Lower lobe of right lung (tissue), 2 donors: ENCODE measurements at regions not wholly inside any gene's neighbourhood (a gene's known extent, or its start where the extent isn't known, plus 50 kb on each side); places are given as distances from the start of the nearest gene placed in this dataset.

Experiments
- ATAC-seq, 2 donors: fragments of 200-7000 bp; cut with Tn5 transposase; one replicate each; pipeline ENCODE4 v1.9.1; 2020 to 2022; ENCODE audit warnings: mild to moderate bottlenecking in 2 of 2, moderate library complexity in 2 of 2
- DNase-seq: peaks from one replicate; pipeline ENCODE4 v3.0.0-alpha.2; 2020
- H3K27ac ChIP-seq: fragments of 200-600 bp; one replicate; pipeline ENCODE4 v1.8.0; 2022
- H3K27me3 ChIP-seq: fragments of 200-600 bp; one replicate; pipeline ENCODE4 v1.8.0; 2022; ENCODE audit warnings: low read depth
- H3K36me3 ChIP-seq: fragments of 200-600 bp; one replicate; pipeline ENCODE4 v1.8.0; 2022; ENCODE audit warnings: mild to moderate bottlenecking
- H3K4me1 ChIP-seq: fragments of 200-600 bp; one replicate; pipeline ENCODE4 v1.8.0; 2022
- H3K4me3 ChIP-seq: fragments of 200-600 bp; one replicate; pipeline ENCODE4 v1.8.0; 2022; ENCODE audit warnings: mild to moderate bottlenecking
- H3K9me3 ChIP-seq: fragments of 200-600 bp; one replicate; pipeline ENCODE4 v1.8.0; 2022
- intact Hi-C: fragments of 100-400 bp; cut with DNase I; formaldehyde crosslinking; loops from one replicate; pipeline ENCODE4 v1.11.0; 2022
- TF ChIP-seq, protein P1 (sequence below): fragments of 200-600 bp; IDR thresholded peaks from one replicate; pipeline ENCODE4 v1.8.0; 2022; ENCODE audit warnings: antibody characterized with exemption, mild to moderate bottlenecking
- donor health status: DM: no; HTN: yes; CAD: no; lungs with severe emphysema.

DNA sequence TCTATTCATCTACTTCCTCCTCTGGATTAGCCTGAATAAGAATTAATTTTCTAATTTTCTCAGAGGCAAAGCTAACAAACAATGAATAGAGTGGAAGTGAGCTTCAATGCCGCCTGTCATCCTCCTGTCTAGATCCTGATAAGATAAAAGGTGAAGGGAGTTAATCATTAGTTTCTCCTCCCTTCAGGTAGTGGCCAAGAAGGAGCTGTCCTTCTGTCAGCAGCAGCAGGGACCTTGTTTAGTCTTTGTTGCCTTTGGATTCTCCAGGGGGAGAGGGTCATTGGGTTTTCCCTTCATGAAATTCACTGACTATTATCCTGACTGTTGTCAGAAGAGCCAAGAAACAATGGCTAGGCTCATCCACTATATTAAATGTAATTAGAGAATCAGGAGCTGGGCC, 420.2 kb upstream of the GOT2 start:
- Histone ChIP-seq H3K9me3 (no peaks in the 10 kb centered on the region), H3K27me3 (no peaks in the 10 kb centered on the region), H3K4me1 (no peaks in the 10 kb centered on the region), H3K4me3 (no peak overlapping the region), H3K27ac (no peak overlapping the region), H3K36me3 (no peaks in the 10 kb centered on the region)
- DNase-seq (no peak), ATAC-seq (no peak)
- TF ChIP-seq, protein P1, sequence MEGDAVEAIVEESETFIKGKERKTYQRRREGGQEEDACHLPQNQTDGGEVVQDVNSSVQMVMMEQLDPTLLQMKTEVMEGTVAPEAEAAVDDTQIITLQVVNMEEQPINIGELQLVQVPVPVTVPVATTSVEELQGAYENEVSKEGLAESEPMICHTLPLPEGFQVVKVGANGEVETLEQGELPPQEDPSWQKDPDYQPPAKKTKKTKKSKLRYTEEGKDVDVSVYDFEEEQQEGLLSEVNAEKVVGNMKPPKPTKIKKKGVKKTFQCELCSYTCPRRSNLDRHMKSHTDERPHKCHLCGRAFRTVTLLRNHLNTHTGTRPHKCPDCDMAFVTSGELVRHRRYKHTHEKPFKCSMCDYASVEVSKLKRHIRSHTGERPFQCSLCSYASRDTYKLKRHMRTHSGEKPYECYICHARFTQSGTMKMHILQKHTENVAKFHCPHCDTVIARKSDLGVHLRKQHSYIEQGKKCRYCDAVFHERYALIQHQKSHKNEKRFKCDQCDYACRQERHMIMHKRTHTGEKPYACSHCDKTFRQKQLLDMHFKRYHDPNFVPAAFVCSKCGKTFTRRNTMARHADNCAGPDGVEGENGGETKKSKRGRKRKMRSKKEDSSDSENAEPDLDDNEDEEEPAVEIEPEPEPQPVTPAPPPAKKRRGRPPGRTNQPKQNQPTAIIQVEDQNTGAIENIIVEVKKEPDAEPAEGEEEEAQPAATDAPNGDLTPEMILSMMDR, result no peak
- intact Hi-C loops, result no loop called here

DNA sequence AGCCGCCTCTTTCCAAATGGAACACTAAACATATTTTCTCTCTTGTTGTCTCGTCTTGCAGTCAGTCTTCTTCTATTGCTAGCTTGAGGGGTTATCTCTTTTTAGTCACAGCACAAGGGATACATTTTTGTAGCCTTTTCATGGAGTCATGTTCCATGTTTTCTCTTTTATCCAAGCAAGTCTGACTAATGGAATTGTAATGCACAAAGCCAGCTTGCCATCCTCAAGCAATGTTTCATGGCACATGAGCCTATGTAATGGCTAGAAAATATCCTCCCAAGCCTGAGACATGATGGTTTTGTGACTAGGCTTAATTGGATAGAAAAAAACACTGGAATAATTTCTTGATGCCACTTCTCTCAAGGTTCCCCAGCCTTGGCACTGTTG, 414.6 kb upstream of the GOT2 start:
- Histone ChIP-seq H3K27ac (no peak overlapping the region), H3K36me3 (no peaks in the 10 kb centered on the region), H3K9me3 (no peaks in the 10 kb centered on the region), H3K4me1 (no peaks in the 10 kb centered on the region), H3K27me3 (no peaks in the 10 kb centered on the region), H3K4me3 (no peak overlapping the region)
- no peak for DNase-seq
- ATAC-seq, result no peak
- intact Hi-C loops, result no loop called here
- TF ChIP-seq, protein P1, result no peak

DNA sequence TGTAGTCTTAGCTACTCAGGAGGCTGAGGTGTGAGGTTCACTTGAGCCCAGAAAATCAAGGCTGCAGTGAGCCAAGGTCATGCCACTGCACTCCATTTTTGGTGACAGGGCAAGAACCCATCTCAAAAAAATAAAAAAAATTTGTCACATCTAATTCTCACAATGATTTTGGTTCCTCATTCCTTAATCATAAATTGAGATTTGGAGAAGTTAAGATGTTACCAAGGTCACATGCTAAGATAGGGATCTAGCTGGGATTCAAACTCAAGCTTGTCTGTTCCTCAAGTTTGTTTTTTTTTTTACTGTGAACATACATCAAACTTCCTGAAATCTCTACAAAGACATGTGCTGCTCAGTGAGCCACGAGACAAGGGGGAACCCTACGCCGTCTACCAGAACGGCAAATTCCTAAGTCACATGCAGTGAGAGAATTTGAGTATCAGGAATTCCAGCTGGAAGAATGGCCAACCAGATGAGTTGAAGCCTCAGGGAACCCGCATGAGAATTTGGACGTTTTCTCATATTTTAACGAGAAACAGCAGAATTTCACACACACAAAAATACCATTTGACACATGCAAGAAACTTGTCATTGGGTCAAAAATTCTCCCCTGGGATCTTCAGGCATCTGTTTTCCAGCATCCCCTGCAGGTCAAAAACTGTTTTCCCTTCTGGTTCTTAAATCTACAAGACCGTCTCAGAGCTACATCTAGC, 414.1 kb upstream of the GOT2 start:
- Histone ChIP-seq H3K9me3 (no peaks in the 10 kb centered on the region), H3K4me3 (no peak overlapping the region), H3K4me1 (no peaks in the 10 kb centered on the region), H3K27me3 (no peaks in the 10 kb centered on the region), H3K27ac (no peak overlapping the region), H3K36me3 (no peaks in the 10 kb centered on the region)
- TF ChIP-seq, protein P1, result no peak
- DNase-seq, result no peak
- intact Hi-C loops, result no loop called here
- ATAC-seq, result no peak

DNA sequence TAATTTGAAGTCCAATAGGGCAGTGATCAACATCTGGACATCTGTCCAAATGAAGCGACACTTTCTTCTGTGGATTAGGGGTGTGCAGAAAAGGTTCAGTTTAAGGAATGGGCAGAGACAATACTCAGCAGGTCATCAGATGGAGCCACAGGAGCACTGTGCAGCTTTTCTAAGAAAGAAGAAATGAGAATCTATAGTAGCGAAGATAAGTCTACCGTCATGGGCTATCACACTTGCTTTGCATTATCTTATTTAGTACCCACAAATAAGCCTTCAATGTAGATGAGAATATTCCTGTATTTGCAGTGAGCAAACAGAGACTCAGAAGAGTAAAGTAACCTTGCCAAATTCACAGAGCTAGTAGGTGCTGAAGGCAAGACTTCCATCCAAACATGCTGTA, 412.0 kb upstream of the GOT2 start:
- Histone ChIP-seq H3K4me3 (no peak overlapping the region), H3K27me3 (no peaks in the 10 kb centered on the region), H3K27ac (no peak overlapping the region), H3K36me3 (no peaks in the 10 kb centered on the region), H3K9me3 (no peaks in the 10 kb centered on the region), H3K4me1 (no peaks in the 10 kb centered on the region)
- TF ChIP-seq, protein P1, result no peak
- intact Hi-C loops, result no loop called here
- DNase-seq (no peak), ATAC-seq (no peak)

DNA sequence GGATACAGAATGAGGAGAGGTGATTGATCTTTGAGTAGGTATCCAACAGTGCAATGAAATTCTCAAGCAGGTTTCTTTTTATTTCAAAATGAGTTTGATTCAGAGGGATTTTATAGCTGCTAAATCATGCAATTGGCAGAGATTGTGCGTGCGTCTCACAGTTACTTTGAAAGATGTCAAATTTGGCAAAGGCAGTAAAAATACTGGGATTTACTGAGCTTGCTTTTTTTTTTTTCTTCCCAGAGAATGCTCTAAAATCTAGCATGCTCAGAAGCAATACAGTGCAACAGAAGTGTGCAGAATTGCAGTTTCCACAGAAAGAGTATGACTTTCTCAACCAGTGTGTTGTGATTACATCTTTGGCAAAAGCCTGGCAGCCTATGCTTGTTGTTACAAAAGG, 410.7 kb upstream of the GOT2 start:
- Histone ChIP-seq H3K27ac (no peak overlapping the region), H3K36me3 (no peaks in the 10 kb centered on the region), H3K4me1 (no peaks in the 10 kb centered on the region), H3K27me3 (no peaks in the 10 kb centered on the region), H3K4me3 (no peak overlapping the region), H3K9me3 (no peaks in the 10 kb centered on the region)
- DNase-seq (no peak), ATAC-seq (no peak)
- TF ChIP-seq, protein P1, result no peak
- intact Hi-C loops, result no loop called here
